Smooth muscle cell (in vitro differentiated cells): ENCODE measurements at regions not wholly inside any gene's neighbourhood (a gene's known extent, or its start where the extent isn't known, plus 50 kb on each side); places are given as distances from the start of the nearest gene placed in this dataset.
"Not testable (repeated sequence)": the region's sequence is repeated elsewhere in the genome, so short reads cannot be mapped to it uniquely, and the experiment has no call there.

Source experiments
- DNase-seq: peaks from one replicate; lab custom pipeline; 2025; ENCODE audit not compliant: unreplicated experiment; lab: John Stamatoyannopoulos, UW
- H2AFZ ChIP-seq: fragments of 200-600 bp; sonication (generic); 2 replicates; pipeline ENCODE4 v1.6.0; 2016; ENCODE audit warnings: antibody characterized with exemption, low read depth, mild to moderate bottlenecking
- H3F3A ChIP-seq: fragments of 200-600 bp; sonication (generic); 2 replicates; pipeline ENCODE4 v1.6.0; 2017; ENCODE audit warnings: antibody characterized with exemption, low read depth
- H3K27ac ChIP-seq: fragments of 200-600 bp; sonication (generic); 2 replicates; pipeline ENCODE4 v1.5.1; 2016; ENCODE audit warnings: low read depth, mild to moderate bottlenecking
- H3K27me3 ChIP-seq: fragments of 200-600 bp; sonication (generic); 2 replicates; pipeline ENCODE4 v1.6.1; 2016; ENCODE audit warnings: low read depth, mild to moderate bottlenecking
- H3K36me3 ChIP-seq: fragments of 200-600 bp; sonication (generic); 2 replicates; pipeline ENCODE4 v1.5.1; 2016; ENCODE audit warnings: low read depth
- H3K4me1 ChIP-seq: fragments of 200-600 bp; sonication (generic); 2 replicates; pipeline ENCODE4 v1.5.1; 2016; ENCODE audit warnings: low read depth
- H3K4me2 ChIP-seq: fragments of 200-600 bp; sonication (generic); 2 replicates; pipeline ENCODE4 v1.6.0; 2016; ENCODE audit warnings: mild to moderate bottlenecking
- H3K4me3 ChIP-seq: fragments of 200-600 bp; sonication (generic); 2 replicates; pipeline ENCODE4 v1.5.1; 2016; ENCODE audit warnings: mild to moderate bottlenecking
- H3K79me2 ChIP-seq: fragments of 200-600 bp; sonication (generic); 2 replicates; pipeline ENCODE4 v1.6.0; 2016; ENCODE audit warnings: low read depth, mild to moderate bottlenecking
- H3K9ac ChIP-seq: fragments of 200-600 bp; sonication (generic); 2 replicates; pipeline ENCODE4 v1.6.0; 2016; ENCODE audit warnings: low read depth
- H3K9me3 ChIP-seq: fragments of 200-600 bp; sonication (generic); replicated peaks from 2 replicates; pipeline ENCODE4 v1.5.1; 2016; ENCODE audit warnings: low read depth
- H4K20me1 ChIP-seq: fragments of 200-600 bp; sonication (generic); 2 replicates; pipeline ENCODE4 v1.6.0; 2016; ENCODE audit warnings: low read depth
- WGBS: methylation state at CpG from one replicate; pipeline ENCODE4 v1.1.7; 2016; ENCODE audit warnings: low lambda C conversion rate; 5-methylcytosine and 5-hydroxymethylcytosine counted together
- TF ChIP-seq, protein P1 (sequence below): fragments of 200-600 bp; sonication (generic); IDR thresholded peaks from 2 replicates; pipeline ENCODE4 v1.5.1; 2017; ENCODE audit warnings: borderline replicate concordance, mild to moderate bottlenecking, antibody characterized with exemption; ENCODE audit not compliant: insufficient read depth, poor library complexity, severe bottlenecking

DNA sequence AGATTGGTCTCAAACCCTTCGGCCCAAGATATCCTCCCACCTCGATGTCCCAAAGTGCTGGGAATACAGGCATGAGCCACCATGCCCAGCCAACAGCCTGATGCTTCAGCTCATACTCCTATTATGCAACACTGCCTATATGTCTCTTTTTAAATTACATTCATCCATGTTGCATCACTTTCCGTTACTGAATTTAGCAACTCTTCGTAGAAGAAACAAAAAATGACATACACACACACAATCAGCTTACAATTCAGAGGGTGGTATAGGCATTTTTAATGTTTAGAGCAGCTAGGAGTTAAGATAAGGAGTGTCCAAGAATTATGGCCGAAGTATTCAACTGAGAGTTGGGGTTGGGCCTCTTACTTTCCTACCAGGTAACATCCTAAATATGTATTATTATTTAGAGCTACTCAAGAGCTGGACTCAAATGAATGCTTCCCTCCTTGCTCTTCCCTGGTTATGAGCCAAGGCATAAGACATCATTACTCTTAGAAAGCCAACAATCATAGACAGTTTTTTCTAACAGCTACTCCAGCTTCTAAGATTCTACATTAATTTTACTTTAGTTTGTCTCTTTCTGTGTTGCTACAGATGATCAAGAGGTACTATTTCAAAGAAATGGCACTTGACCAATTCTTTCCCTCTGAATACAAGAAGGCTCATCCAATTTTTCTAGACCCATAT, 62.0 kb upstream of the BMP5 start:
- H3K27ac ChIP-seq, result no peak overlapping the region
- DNase-seq, result no peak
- no peaks in the 10 kb centered on the region for H3K36me3 ChIP-seq
- 86% methylated on average over 5 of the region's 5 CpGs for WGBS
- H4K20me1 ChIP-seq, result no peaks in the 10 kb centered on the region
- no peak overlapping the region for H3K9ac ChIP-seq
- no peaks in the 10 kb centered on the region for H3K9me3 ChIP-seq
- H3F3A ChIP-seq, result no peaks in the 10 kb centered on the region
- no peaks in the 10 kb centered on the region for H3K4me1 ChIP-seq
- no peak overlapping the region for H3K4me3 ChIP-seq
- no peaks in the 10 kb centered on the region for H3K27me3 ChIP-seq
- H2AFZ ChIP-seq, result no peak overlapping the region
- H3K4me2 ChIP-seq, result no peak overlapping the region
- TF ChIP-seq, protein P1, sequence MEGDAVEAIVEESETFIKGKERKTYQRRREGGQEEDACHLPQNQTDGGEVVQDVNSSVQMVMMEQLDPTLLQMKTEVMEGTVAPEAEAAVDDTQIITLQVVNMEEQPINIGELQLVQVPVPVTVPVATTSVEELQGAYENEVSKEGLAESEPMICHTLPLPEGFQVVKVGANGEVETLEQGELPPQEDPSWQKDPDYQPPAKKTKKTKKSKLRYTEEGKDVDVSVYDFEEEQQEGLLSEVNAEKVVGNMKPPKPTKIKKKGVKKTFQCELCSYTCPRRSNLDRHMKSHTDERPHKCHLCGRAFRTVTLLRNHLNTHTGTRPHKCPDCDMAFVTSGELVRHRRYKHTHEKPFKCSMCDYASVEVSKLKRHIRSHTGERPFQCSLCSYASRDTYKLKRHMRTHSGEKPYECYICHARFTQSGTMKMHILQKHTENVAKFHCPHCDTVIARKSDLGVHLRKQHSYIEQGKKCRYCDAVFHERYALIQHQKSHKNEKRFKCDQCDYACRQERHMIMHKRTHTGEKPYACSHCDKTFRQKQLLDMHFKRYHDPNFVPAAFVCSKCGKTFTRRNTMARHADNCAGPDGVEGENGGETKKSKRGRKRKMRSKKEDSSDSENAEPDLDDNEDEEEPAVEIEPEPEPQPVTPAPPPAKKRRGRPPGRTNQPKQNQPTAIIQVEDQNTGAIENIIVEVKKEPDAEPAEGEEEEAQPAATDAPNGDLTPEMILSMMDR, result no peak
- no peaks in the 10 kb centered on the region for H3K79me2 ChIP-seq

DNA sequence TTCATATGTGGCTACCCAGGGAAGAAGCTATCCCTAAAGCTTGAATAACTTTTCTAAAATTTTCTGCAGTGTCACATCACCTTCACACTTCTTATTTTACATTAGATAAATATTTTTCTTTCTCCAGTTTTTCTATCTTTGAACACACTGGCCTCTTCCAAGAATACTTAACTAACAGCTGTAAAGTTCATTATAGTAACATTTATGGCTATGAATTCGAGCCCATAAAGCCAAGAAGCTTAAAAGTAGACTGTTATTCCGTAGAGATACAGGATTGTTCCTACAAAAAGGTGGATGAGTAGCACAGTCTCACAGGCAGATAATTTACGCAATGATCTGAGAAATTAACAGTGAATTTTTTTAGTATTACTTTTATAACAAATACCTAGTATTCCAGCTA, 55.7 kb upstream of the BMP5 start:
- Histone ChIP-seq H3K4me3 (no peak overlapping the region), H3K27ac (no peak overlapping the region), H3K79me2 (no peaks in the 10 kb centered on the region), H3K9me3 (no peaks in the 10 kb centered on the region), H3K36me3 (no peaks in the 10 kb centered on the region), H3K9ac (no peak overlapping the region), H3K4me2 (no peak overlapping the region), H2AFZ (no peak overlapping the region), H3K27me3 (no peaks in the 10 kb centered on the region), H4K20me1 (no peaks in the 10 kb centered on the region), H3F3A (no peaks in the 10 kb centered on the region), H3K4me1 (no peaks in the 10 kb centered on the region)
- no peak for DNase-seq
- TF ChIP-seq, protein P1, result no peak
- WGBS, result 87% methylated on average over 3 of the region's 3 CpGs

DNA sequence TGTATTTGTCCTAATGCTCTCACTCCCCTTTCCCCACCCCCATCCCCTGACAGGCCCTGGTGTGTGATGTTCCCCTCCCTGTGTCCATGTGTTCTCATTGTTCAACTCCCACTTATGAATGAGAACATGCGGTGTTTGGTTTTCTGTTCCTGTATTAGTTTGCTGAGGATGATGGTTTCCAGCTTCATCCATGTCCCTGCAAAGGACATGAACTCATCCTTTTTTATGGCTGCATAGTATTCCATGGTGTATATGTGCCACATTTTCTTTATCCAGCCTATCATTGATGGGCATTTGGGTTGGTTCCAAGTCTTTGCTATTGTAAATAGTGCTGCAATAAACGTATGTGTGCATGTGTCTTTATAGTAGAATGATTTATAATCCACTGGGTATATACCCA, 52.3 kb upstream of the BMP5 start:
- 78% methylated on average over 2 of the region's 2 CpGs for WGBS
- not testable (repeated sequence) for H3K4me1 ChIP-seq, H3F3A ChIP-seq, H2AFZ ChIP-seq, H4K20me1 ChIP-seq, DNase-seq, H3K27me3 ChIP-seq, H3K36me3 ChIP-seq, H3K4me2 ChIP-seq, H3K27ac ChIP-seq, H3K9ac ChIP-seq, H3K79me2 ChIP-seq, H3K9me3 ChIP-seq, H3K4me3 ChIP-seq

DNA sequence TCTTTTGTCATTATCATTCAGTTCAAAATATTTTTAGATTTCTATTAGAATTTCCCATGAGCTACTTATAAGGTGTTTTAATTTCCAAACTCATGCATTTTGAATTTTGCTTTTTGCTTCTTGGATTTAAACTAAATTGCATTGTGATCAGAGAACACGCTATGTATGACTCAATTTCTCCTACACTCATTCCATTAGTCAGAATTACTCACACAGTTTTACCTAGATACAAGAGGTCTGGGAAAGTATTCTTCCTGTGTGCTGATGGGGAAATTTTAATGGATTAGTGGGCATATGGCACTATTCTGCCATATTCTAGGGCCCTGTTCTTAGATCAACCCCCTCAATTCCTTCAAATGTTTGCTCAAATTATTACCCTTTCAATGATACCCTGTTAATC, 49.9 kb upstream of the BMP5 start:
- peak overlapping the region; percentile 45 for H3K27ac ChIP-seq
- no peak overlapping the region for H3K9ac ChIP-seq
- no peaks in the 10 kb centered on the region for H3K4me1 ChIP-seq
- no peak overlapping the region for H3K4me3 ChIP-seq
- no peaks in the 10 kb centered on the region for H3K9me3 ChIP-seq
- no peaks in the 10 kb centered on the region for H4K20me1 ChIP-seq
- no peaks in the 10 kb centered on the region for H3F3A ChIP-seq
- H3K4me2 ChIP-seq, result no peak overlapping the region
- H2AFZ ChIP-seq, result no peak overlapping the region
- no peaks in the 10 kb centered on the region for H3K36me3 ChIP-seq
- H3K27me3 ChIP-seq, result no peaks in the 10 kb centered on the region
- H3K79me2 ChIP-seq, result no peaks in the 10 kb centered on the region
- WGBS, result 34% methylated on average over 1 of the region's 1 CpG
- no peak for DNase-seq
- TF ChIP-seq, protein P1, result no peak
